ENCODE measurements at regions not wholly inside any gene's neighbourhood (a gene's known extent, or its start where the extent isn't known, plus 50 kb on each side); places are given as distances from the start of the nearest gene placed in this dataset.

DNA sequence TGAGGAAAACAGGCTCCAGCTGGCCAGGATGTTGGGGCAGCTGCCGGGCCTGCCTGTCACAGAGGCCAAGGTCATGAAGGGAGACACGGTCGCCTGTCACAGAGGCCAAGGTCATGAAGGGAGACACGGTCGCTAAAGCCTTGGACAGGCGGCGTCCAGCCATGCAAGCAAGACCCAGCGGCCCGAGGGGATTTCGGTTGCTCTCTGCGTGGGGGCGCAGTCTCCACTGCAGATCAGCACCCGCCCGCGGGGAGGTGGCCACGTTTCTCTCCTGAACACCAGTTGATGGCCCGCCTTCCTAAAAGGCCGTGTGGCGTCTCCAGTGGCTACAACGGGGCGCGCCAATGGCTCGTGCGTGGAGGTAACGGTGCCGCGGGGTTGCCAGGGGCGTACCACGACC, 67.0 kb upstream of the PCGF5 start:
- H3K27ac Mint-ChIP-seq, result no peak overlapping the region
- ChIA-PET POLR2A (no interaction called here), CTCF (no interaction called here)
- H3K9me3 Mint-ChIP-seq, result no peaks in the 10 kb centered on the region
- DNase-seq, result no peak
- H3K36me3 Mint-ChIP-seq (ENCODE audit: low read depth), result no peaks in the 10 kb centered on the region
- no peak overlapping the region for H3K4me3 Mint-ChIP-seq
- peaks cover 6% of the 10 kb centered on the region for H3K27me3 Mint-ChIP-seq
- H3K4me1 Mint-ChIP-seq, result no peaks in the 10 kb centered on the region

DNA sequence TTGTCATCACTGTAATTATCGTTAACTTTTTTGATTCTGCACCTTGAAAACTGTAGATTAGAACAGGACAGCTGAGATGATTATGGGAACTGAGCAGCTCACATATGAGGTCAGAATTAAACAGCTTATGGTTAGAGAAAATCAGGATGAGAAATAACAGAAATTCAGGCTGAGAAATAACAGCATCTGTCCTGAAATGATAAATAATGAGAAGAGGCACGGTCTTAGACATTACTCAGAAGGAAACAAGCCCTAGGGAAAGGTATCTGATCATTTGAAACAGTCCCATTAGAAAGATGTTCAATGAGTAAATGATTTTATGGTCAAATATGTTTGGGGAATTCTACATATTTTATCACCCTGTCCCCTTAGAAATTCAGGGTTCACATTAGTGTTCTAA, 65.6 kb upstream of the PCGF5 start:
- peaks cover 2% of the 10 kb centered on the region for H3K27me3 Mint-ChIP-seq
- ChIA-PET POLR2A (no interaction called here), CTCF (no interaction called here)
- DNase-seq, result no peak
- H3K27ac Mint-ChIP-seq, result no peak overlapping the region
- H3K4me3 Mint-ChIP-seq, result no peak overlapping the region
- H3K36me3 Mint-ChIP-seq (ENCODE audit: low read depth), result no peaks in the 10 kb centered on the region
- no peaks in the 10 kb centered on the region for H3K9me3 Mint-ChIP-seq
- H3K4me1 Mint-ChIP-seq, result no peaks in the 10 kb centered on the region

DNA sequence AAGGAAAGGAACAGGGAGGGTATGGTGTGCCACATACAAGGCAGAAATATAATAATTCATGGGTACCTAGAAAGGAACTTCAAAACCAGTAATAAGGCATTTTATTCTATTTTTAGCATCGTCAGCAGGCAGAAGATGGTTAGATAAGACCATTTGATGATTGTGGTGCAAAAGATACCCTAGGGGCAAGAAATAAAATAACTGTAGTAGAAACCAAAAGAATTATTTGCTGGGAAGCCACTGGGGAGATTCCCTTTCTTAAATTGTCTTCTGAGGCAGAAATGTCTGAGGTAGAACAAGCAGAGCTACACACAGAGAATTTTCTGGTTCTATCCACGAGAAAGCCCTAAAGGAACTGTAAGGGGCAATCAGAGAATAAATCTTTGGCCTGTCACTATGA, 64.3 kb upstream of the PCGF5 start:
- Mint-ChIP-seq H3K4me3 (no peak overlapping the region), H3K9me3 (no peaks in the 10 kb centered on the region), H3K27me3 (no peaks in the 10 kb centered on the region), H3K36me3 (ENCODE audit: low read depth) (no peaks in the 10 kb centered on the region), H3K4me1 (peaks cover 4% of the 10 kb centered on the region), H3K27ac (no peak overlapping the region)
- POLR2A ChIA-PET, result no interaction called here
- no peak for DNase-seq
- CTCF ChIA-PET, result interaction anchor here (1.2 kb wide), 1 partner anchor 150 kb away, joined by 3 read pairs; no protein-coding TSS in a partner anchor

DNA sequence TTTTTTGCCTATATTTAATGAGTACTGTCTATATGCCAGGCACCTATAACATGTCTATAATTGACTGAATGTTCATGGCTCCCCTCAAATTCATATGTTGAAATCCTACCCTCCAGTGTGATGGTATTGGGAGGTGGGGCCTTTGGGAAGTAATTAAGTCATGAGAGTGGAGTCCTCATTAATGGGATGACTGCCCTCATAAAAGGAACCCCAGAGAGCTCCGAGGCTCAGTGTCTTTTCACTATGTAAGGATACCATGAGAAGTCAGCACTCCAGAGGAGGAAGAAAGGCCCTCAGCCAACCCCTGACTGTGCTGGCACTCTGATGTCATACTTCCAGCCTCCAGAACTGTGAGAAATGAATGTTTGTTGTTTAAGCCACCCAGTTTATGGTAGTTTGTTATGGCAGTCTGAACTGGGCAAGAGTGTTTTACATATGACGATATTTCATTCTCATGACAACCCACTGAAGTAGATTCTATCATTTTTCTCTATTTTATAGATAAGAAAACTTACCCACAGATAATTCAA, 61.1 kb upstream of the PCGF5 start:
- Mint-ChIP-seq H3K27ac (no peak overlapping the region), H3K36me3 (ENCODE audit: low read depth) (no peaks in the 10 kb centered on the region), H3K9me3 (no peaks in the 10 kb centered on the region), H3K4me3 (no peak overlapping the region), H3K4me1 (peaks cover 19% of the 10 kb centered on the region), H3K27me3 (peaks cover 2% of the 10 kb centered on the region)
- CTCF ChIA-PET, result no interaction called here
- DNase-seq, result no peak
- POLR2A ChIA-PET, result interaction anchor here (0.9 kb wide), 1 partner anchor 107 kb away, joined by 3 read pairs; no protein-coding TSS in a partner anchor

DNA sequence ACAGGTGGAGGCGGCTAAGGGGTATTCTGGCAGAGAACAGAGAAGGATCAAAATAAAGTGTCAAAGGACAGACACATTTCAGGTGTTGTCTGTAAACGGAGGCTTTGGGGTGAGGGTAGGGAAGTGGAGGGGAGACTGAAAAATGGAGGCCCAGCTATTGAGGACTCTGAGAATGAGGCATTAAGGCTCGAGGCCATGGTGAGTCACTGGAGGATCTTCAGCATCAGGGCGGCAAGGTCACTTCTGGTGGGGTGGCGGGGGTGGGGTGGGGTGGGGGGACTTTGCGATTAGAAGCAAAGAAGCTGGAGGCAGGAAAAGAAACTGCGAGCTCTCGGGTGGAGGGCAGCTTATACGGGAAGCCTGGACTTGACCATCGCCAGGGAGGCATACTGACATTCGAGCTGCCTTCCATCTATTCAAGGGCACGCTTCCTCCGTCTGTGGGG, 58.4 kb upstream of the PCGF5 start:
- H3K27me3 Mint-ChIP-seq, result peaks cover 2% of the 10 kb centered on the region
- POLR2A ChIA-PET, result interaction anchor here (0.8 to 3.7 kb wide), 19 partner anchors 10 to 1461 kb away, joined by 3 to 38 read pairs (median 3); partner anchors contain the start of genes KIF20B, PCGF5 and RPP30
- DNase-seq, result peak; percentile 22
- CTCF ChIA-PET, result interaction anchor here (0.5 to 3.2 kb wide), 6 partner anchors 14 to 250 kb away, joined by 3 to 12 read pairs (median 4); partner anchors contain the start of gene PCGF5
- H3K36me3 Mint-ChIP-seq (ENCODE audit: low read depth), result no peaks in the 10 kb centered on the region
- peak overlapping the region; percentile 69 for H3K4me3 Mint-ChIP-seq
- peaks cover 30% of the 10 kb centered on the region for H3K4me1 Mint-ChIP-seq
- H3K27ac Mint-ChIP-seq, result peak overlapping the region; percentile 61
- no peaks in the 10 kb centered on the region for H3K9me3 Mint-ChIP-seq

DNA sequence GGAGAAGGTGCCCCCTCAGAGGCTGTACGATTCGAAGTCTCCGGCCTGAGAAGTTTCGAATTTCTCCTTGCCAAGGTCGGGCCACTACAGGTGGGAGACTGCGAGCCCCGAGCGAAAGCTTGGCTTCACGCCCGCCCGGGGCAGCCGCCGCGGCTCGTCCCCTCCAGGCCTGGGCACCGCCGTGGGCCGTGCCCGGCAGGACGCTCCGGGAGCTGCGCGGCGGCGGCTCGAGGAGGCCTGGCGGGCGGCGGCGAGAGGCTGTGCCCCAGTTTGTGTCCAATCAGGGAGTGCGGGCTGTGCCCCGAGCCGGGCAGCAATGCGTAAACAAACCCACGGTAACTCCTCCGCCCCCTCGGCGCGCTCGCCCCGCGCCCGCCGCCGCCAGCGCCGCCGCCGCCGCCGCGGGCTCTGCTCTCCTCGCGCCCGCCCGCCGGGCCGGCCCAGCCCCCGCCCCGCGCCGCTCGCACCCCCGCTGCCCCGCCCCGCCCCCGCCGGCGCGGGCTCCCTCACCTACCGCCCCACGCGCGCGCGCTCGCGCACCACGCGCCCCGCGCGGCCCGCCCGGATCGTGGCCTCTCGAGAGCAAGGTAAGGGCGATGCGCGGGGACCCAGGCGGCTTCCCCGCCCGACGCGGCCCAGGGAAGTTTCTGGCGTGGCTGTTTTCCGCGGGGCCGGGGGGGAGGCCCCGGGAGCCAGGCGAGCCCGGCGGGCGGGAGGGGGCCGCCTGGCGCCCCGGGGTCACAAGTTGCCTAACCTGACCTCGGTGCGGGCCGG, 57.8 kb upstream of the PCGF5 start:
- H3K27ac Mint-ChIP-seq, result peak overlapping the region; percentile 60
- no peaks in the 10 kb centered on the region for H3K9me3 Mint-ChIP-seq
- H3K4me1 Mint-ChIP-seq, result peaks cover 30% of the 10 kb centered on the region
- ChIA-PET POLR2A (interaction anchor here (0.8 to 3.7 kb wide), 22 partner anchors 9 to 635 kb away, joined by 3 to 38 read pairs (median 4); partner anchors contain the start of genes PCGF5, RPP30 and TNKS2), CTCF (interaction anchor here (0.5 to 3.2 kb wide), 8 partner anchors 14 to 251 kb away, joined by 3 to 12 read pairs (median 3); partner anchors contain the start of gene PCGF5)
- DNase-seq, result peak; percentile 71
- peak overlapping the region; percentile 69 for H3K4me3 Mint-ChIP-seq
- H3K27me3 Mint-ChIP-seq, result peaks cover 2% of the 10 kb centered on the region
- H3K36me3 Mint-ChIP-seq (ENCODE audit: low read depth), result peaks cover 4% of the 10 kb centered on the region

DNA sequence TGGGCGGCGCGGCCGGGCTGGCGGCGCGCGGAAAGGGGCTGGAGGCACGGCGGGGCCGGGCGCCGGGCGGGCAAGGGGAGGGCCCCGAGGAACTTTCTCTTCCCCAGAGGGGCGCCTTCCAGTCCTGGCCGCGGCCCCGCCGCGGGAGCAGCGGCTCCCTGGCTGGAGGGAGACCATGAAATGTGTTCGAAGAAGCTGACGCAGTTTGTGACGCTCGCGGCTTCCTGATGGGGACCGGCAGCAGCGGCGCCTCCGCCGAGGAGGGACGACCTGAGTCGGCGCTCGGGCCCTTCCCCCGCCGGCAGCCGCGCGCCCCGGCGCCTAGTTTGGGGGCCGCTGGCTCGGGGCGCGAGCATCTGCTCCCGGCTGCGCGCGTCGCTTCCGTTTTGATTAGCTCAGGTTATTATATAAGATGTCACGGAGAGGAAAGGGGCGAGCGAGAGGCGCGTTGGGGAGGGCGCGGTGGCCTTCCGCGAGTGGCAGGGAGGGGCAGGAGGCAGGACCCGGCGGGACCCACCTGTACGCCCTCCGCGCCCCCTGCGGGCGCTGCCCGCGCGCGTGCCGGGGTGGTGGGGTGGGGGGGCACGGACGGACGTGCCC, 57.1 kb upstream of the PCGF5 start:
- peaks cover 4% of the 10 kb centered on the region for H3K9me3 Mint-ChIP-seq
- CTCF ChIA-PET, result interaction anchor here (0.7 to 3.2 kb wide), 7 partner anchors 57 to 157 kb away, joined by 3 to 12 read pairs (median 3); partner anchors contain the start of gene PCGF5
- H3K27me3 Mint-ChIP-seq, result peaks cover 2% of the 10 kb centered on the region
- peaks cover 10% of the 10 kb centered on the region for H3K36me3 Mint-ChIP-seq (ENCODE audit: low read depth)
- peaks cover 30% of the 10 kb centered on the region for H3K4me1 Mint-ChIP-seq
- H3K27ac Mint-ChIP-seq, result peak overlapping the region; percentile 80
- peak overlapping the region; percentile 86 for H3K4me3 Mint-ChIP-seq
- DNase-seq, result peak; percentile 78
- POLR2A ChIA-PET, result interaction anchor here (0.8 to 3.7 kb wide), 18 partner anchors 9 to 635 kb away, joined by 3 to 38 read pairs (median 5); partner anchors contain the start of genes PCGF5, RPP30 and TNKS2

DNA sequence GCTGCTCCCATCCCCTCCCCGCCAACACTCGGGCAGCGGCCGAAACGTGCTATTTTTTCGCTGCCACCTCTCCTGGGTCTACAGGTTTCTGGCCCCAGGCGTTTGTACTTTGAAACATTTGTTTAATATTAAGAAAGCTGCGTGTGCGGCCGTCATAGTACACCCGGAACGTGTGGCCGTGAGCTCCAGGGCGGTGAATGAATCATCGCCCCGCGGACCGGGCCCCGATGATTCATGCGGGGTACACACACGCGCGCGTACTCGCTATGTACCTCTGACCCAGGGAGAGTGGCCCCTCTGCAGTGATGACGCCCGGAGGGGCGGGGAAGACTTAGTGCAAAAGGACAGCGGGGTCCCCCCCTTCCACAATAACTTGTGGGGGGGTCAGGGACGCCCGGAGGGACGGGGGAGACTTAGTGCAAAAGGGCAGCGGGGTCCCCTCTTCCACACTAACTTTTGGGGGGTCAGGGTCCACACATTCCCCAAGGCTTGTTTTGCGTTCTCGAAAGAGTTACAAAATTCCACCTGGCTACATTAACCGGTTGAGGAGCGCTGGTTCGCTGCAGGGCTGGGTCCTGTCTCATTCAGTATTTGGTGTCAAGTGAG, 56.5 kb upstream of the PCGF5 start:
- CTCF ChIA-PET, result interaction anchor here (0.7 to 3.2 kb wide), 6 partner anchors 56 to 158 kb away, joined by 3 to 12 read pairs (median 4); partner anchors contain the start of gene PCGF5
- POLR2A ChIA-PET, result interaction anchor here (0.8 to 3.7 kb wide), 17 partner anchors 8 to 634 kb away, joined by 3 to 38 read pairs (median 5); partner anchors contain the start of genes PCGF5, RPP30 and TNKS2
- peak overlapping the region; percentile 80 for H3K27ac Mint-ChIP-seq

DNA sequence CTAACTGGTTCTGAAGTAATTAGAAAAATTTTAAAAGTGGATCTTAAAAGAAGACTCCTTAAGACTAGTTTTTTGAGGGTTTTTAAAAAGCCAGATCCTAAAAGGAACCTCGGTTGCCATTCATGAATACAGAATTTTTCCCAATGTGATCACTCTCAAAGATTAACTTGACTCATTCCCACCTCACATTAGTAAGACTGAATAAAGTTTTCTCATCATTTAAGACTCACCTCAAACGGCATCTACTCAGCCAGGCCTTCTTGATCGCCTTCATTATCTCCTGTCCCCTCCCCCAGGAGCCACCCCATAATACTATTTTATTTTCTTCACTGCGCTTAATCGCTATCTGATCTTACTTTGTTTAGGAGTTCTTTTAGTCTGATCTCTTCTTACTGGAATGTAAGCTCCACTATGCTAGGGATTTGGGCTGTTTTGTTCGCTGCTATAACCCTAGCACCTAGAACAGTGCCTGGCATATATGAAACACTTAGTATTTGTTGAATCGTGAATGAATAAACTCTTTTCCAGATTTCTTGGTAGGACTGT, 55.9 kb upstream of the PCGF5 start:
- CTCF ChIA-PET, result interaction anchor here (0.8 to 3.2 kb wide), 4 partner anchors 24 to 158 kb away, joined by 3 to 12 read pairs (median 8); partner anchors contain the start of gene PCGF5

More for the DNA sequence above, 56.5 kb upstream of the PCGF5 start:
- H3K4me1 Mint-ChIP-seq, result peaks cover 30% of the 10 kb centered on the region
- DNase-seq, result peak; percentile 71
- H3K4me3 Mint-ChIP-seq, result peak overlapping the region; percentile 86
- peaks cover 5% of the 10 kb centered on the region for H3K9me3 Mint-ChIP-seq
- H3K36me3 Mint-ChIP-seq (ENCODE audit: low read depth), result peaks cover 12% of the 10 kb centered on the region
- peaks cover 2% of the 10 kb centered on the region for H3K27me3 Mint-ChIP-seq

DNA sequence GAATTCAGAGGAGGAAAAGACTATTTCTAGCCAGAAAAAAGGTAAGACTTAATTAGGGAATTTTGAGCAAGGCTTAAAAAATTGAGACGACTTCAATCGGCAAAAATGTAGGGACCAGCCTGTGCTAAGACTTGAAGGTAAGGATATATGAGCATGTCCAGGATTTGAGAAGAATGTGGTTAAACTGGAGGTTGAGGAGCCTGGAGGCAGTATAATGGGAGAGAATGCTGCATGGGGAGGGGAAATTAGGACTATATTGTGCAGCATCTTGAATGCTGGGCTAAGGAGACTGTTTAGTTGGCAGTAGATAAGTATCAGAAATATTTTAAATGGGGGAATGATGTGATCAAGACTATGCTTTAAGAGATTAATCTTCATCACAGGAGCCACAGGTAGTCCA, 53.1 kb upstream of the PCGF5 start:
- peaks cover 29% of the 10 kb centered on the region for H3K36me3 Mint-ChIP-seq (ENCODE audit: low read depth)
- ChIA-PET POLR2A (interaction anchor here (1.0 kb wide), 1 partner anchor 34 kb away, joined by 3 read pairs; no protein-coding TSS in a partner anchor), CTCF (no interaction called here)
- no peak for DNase-seq
- H3K27ac Mint-ChIP-seq, result no peak overlapping the region
- no peak overlapping the region for H3K4me3 Mint-ChIP-seq
- peaks cover 2% of the 10 kb centered on the region for H3K27me3 Mint-ChIP-seq
- H3K4me1 Mint-ChIP-seq, result peaks cover 24% of the 10 kb centered on the region
- peaks cover 15% of the 10 kb centered on the region for H3K9me3 Mint-ChIP-seq

More for the DNA sequence above, 55.9 kb upstream of the PCGF5 start:
- DNase-seq, result no peak
- H3K4me3 Mint-ChIP-seq, result peak overlapping the region; percentile 86
- H3K4me1 Mint-ChIP-seq, result peaks cover 30% of the 10 kb centered on the region
- H3K27ac Mint-ChIP-seq, result peak overlapping the region; percentile 41
- H3K9me3 Mint-ChIP-seq, result peaks cover 7% of the 10 kb centered on the region
- H3K27me3 Mint-ChIP-seq, result peaks cover 2% of the 10 kb centered on the region
- POLR2A ChIA-PET, result interaction anchor here (1.0 to 3.7 kb wide), 10 partner anchors 13 to 158 kb away, joined by 3 to 38 read pairs (median 6); partner anchors contain the start of gene PCGF5
- peaks cover 13% of the 10 kb centered on the region for H3K36me3 Mint-ChIP-seq (ENCODE audit: low read depth)

DNA sequence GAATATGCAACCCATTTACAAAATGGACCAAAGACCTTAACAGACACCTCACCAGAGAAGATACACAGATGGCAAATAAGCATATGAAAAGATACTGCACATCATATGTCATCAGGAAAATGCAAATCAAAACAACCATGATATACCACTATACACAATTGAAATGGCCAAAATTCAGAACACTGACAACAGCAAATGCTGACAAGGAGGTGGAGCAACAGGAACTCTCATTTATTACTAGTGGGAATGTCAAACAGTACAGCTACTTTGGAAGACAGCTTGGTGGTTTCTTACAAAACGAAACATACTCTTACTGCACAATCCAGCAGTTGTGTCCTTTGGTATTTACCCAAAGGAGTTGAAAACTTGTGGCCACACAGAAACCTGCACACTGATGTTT, 50.0 kb upstream of the PCGF5 start:
- no peak overlapping the region for H3K4me3 Mint-ChIP-seq
- no peaks in the 10 kb centered on the region for H3K27me3 Mint-ChIP-seq
- DNase-seq, result no peak
- peaks cover 7% of the 10 kb centered on the region for H3K4me1 Mint-ChIP-seq
- ChIA-PET POLR2A (no interaction called here), CTCF (no interaction called here)
- H3K9me3 Mint-ChIP-seq, result peaks cover 15% of the 10 kb centered on the region
- H3K36me3 Mint-ChIP-seq (ENCODE audit: low read depth), result peaks cover 36% of the 10 kb centered on the region
- no peak overlapping the region for H3K27ac Mint-ChIP-seq
